NOMO-1 treated with dmso at 0.1 percent for 144 hours (cell line): ENCODE measurements at regions not wholly inside any gene's neighbourhood (a gene's known extent, or its start where the extent isn't known, plus 50 kb on each side); places are given as distances from the start of the nearest gene placed in this dataset.
"Not testable (repeated sequence)": the region's sequence is repeated elsewhere in the genome, so short reads cannot be mapped to it uniquely, and the experiment has no call there.

Source experiments
- DNase-seq: peaks from one replicate; lab custom pipeline; 2025; ENCODE audit not compliant: unreplicated experiment; lab: John Stamatoyannopoulos, UW

GRCh38 chr4:13761581-13761980 is 134.1 kb upstream of the BOD1L1 start:
- not testable (repeated sequence) for DNase-seq

GRCh38 chr4:13762130-13762529 is 134.6 kb upstream of the BOD1L1 start:
- DNase-seq, result no peak

GRCh38 chr4:13763707-13764106 is 136.2 kb upstream of the BOD1L1 start:
- DNase-seq, result no peak

GRCh38 chr4:13765539-13765938 is 138.0 kb upstream of the BOD1L1 start:
- no peak for DNase-seq

GRCh38 chr4:13766761-13767540 is 139.4 kb upstream of the BOD1L1 start:
- no peak for DNase-seq

GRCh38 chr4:13777341-13777740 is 149.8 kb upstream of the BOD1L1 start:
- DNase-seq, result no peak

- DNase-seq, result no peak
Observed at GRCh38 chr4:13778367-13778766, 150.8 kb upstream of the BOD1L1 start.

GRCh38 chr4:13782231-13782630 is 154.7 kb upstream of the BOD1L1 start:
- DNase-seq, result no peak

- no peak for DNase-seq
Observed at GRCh38 chr4:13783800-13784411, 156.4 kb upstream of the BOD1L1 start.

GRCh38 chr4:13793020-13793710 is 165.6 kb upstream of the BOD1L1 start:
- no peak for DNase-seq

GRCh38 chr4:13794819-13795565 is 167.5 kb upstream of the BOD1L1 start:
- DNase-seq, result no peak

GRCh38 chr4:13797061-13797460 is 169.5 kb upstream of the BOD1L1 start:
- no peak for DNase-seq

GRCh38 chr4:13815231-13815630 is 187.7 kb upstream of the BOD1L1 start:
- no peak for DNase-seq

GRCh38 chr4:13816472-13816871 is 188.9 kb upstream of the BOD1L1 start:
- DNase-seq, result no peak

GRCh38 chr4:13821522-13821921 is 194.0 kb upstream of the BOD1L1 start:
- no peak for DNase-seq

GRCh38 chr4:13825822-13826221 is 198.3 kb upstream of the BOD1L1 start:
- not testable (repeated sequence) for DNase-seq

GRCh38 chr4:13829457-13829856 is 201.9 kb upstream of the BOD1L1 start:
- no peak for DNase-seq

GRCh38 chr4:13830449-13830848 is 202.9 kb upstream of the BOD1L1 start:
- no peak for DNase-seq

GRCh38 chr4:13833171-13833804 is 205.8 kb upstream of the BOD1L1 start:
- no peak for DNase-seq

GRCh38 chr4:13836946-13837912 is 209.7 kb upstream of the BOD1L1 start:
- DNase-seq, result no peak
